ENCODE measurements at regions not wholly inside any gene's neighbourhood (a gene's known extent, or its start where the extent isn't known, plus 50 kb on each side); places are given as distances from the start of the nearest gene placed in this dataset.

DNA sequence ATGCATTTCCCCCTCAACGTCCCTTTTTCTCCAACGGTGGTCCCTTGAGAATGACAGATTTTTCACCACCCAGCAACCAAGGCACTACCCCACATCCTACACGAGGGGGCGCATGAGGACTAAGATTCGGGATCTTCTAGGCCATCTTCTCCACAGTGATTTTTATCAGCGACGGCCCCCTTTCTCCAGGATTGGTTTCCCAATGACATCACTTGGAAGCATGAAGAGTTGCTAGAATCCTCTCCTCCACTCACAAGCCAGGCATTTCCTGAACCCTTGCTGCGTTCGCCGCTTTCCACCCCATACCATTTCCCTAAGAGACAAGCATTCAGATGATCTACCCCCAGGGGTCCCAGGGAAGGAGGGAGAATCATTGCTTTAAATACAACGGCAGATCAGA is 252.0 kb downstream of the HIVEP2 start (continued):
- TF ChIP-seq, protein P1, sequence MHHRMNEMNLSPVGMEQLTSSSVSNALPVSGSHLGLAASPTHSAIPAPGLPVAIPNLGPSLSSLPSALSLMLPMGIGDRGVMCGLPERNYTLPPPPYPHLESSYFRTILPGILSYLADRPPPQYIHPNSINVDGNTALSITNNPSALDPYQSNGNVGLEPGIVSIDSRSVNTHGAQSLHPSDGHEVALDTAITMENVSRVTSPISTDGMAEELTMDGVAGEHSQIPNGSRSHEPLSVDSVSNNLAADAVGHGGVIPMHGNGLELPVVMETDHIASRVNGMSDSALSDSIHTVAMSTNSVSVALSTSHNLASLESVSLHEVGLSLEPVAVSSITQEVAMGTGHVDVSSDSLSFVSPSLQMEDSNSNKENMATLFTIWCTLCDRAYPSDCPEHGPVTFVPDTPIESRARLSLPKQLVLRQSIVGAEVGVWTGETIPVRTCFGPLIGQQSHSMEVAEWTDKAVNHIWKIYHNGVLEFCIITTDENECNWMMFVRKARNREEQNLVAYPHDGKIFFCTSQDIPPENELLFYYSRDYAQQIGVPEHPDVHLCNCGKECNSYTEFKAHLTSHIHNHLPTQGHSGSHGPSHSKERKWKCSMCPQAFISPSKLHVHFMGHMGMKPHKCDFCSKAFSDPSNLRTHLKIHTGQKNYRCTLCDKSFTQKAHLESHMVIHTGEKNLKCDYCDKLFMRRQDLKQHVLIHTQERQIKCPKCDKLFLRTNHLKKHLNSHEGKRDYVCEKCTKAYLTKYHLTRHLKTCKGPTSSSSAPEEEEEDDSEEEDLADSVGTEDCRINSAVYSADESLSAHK (tag by site-specific recombination; IDR thresholded peaks at IDR 0.05), result no peak
- TF ChIP-seq, protein P2, sequence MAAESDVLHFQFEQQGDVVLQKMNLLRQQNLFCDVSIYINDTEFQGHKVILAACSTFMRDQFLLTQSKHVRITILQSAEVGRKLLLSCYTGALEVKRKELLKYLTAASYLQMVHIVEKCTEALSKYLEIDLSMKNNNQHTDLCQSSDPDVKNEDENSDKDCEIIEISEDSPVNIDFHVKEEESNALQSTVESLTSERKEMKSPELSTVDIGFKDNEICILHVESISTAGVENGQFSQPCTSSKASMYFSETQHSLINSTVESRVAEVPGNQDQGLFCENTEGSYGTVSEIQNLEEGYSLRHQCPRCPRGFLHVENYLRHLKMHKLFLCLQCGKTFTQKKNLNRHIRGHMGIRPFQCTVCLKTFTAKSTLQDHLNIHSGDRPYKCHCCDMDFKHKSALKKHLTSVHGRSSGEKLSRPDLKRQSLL (tag by site-specific recombination; IDR thresholded peaks at IDR 0.05), result no peak
- TF ChIP-seq ZNF223 (tag by site-specific recombination; IDR thresholded peaks at IDR 0.05), result no peak
- TF ChIP-seq, protein P3, sequence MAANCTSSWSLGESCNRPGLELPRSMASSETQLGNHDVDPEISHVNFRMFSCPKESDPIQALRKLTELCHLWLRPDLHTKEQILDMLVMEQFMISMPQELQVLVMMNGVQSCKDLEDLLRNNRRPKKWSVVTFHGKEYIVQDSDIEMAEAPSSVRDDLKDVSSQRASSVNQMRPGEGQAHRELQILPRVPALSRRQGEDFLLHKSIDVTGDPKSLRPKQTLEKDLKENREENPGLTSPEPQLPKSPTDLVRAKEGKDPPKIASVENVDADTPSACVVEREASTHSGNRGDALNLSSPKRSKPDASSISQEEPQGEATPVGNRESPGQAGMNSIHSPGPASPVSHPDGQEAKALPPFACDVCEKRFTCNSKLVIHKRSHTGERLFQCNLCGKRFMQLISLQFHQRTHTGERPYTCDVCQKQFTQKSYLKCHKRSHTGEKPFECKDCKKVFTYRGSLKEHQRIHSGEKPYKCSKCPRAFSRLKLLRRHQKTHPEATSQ (tag by site-specific recombination; IDR thresholded peaks at IDR 0.05), result no peak
- TF ChIP-seq YY2 (tag by site-specific recombination; IDR thresholded peaks at IDR 0.05), result no peak
- no peak for TF ChIP-seq FEZF1 (tag by site-specific recombination; IDR thresholded peaks at IDR 0.05)
- TF ChIP-seq ZNF391 (tag by site-specific recombination; IDR thresholded peaks at IDR 0.05; ENCODE audit: borderline replicate concordance, low read depth), result peak; percentile 50; the same call in 1 of the 2 replicates
- TF ChIP-seq, protein P4, sequence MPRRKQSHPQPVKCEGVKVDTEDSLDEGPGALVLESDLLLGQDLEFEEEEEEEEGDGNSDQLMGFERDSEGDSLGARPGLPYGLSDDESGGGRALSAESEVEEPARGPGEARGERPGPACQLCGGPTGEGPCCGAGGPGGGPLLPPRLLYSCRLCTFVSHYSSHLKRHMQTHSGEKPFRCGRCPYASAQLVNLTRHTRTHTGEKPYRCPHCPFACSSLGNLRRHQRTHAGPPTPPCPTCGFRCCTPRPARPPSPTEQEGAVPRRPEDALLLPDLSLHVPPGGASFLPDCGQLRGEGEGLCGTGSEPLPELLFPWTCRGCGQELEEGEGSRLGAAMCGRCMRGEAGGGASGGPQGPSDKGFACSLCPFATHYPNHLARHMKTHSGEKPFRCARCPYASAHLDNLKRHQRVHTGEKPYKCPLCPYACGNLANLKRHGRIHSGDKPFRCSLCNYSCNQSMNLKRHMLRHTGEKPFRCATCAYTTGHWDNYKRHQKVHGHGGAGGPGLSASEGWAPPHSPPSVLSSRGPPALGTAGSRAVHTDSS (tag by site-specific recombination; IDR thresholded peaks at IDR 0.05), result 0 out of 2 replicates have a peak, but pooled peaks have one; percentile 38
- TF ChIP-seq ZNF654 (tag by site-specific recombination; IDR thresholded peaks at IDR 0.05; ENCODE audit: low read depth), result peak; percentile 97
- peak; percentile 75 for TF ChIP-seq IKZF3 (tag by site-specific recombination; IDR thresholded peaks at IDR 0.05)
- TF ChIP-seq, protein P5, sequence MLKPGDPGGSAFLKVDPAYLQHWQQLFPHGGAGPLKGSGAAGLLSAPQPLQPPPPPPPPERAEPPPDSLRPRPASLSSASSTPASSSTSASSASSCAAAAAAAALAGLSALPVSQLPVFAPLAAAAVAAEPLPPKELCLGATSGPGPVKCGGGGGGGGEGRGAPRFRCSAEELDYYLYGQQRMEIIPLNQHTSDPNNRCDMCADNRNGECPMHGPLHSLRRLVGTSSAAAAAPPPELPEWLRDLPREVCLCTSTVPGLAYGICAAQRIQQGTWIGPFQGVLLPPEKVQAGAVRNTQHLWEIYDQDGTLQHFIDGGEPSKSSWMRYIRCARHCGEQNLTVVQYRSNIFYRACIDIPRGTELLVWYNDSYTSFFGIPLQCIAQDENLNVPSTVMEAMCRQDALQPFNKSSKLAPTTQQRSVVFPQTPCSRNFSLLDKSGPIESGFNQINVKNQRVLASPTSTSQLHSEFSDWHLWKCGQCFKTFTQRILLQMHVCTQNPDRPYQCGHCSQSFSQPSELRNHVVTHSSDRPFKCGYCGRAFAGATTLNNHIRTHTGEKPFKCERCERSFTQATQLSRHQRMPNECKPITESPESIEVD (tag by site-specific recombination; IDR thresholded peaks at IDR 0.05), result no peak
- TF ChIP-seq, protein P6, sequence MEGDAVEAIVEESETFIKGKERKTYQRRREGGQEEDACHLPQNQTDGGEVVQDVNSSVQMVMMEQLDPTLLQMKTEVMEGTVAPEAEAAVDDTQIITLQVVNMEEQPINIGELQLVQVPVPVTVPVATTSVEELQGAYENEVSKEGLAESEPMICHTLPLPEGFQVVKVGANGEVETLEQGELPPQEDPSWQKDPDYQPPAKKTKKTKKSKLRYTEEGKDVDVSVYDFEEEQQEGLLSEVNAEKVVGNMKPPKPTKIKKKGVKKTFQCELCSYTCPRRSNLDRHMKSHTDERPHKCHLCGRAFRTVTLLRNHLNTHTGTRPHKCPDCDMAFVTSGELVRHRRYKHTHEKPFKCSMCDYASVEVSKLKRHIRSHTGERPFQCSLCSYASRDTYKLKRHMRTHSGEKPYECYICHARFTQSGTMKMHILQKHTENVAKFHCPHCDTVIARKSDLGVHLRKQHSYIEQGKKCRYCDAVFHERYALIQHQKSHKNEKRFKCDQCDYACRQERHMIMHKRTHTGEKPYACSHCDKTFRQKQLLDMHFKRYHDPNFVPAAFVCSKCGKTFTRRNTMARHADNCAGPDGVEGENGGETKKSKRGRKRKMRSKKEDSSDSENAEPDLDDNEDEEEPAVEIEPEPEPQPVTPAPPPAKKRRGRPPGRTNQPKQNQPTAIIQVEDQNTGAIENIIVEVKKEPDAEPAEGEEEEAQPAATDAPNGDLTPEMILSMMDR (tag by site-specific recombination; IDR thresholded peaks at IDR 0.05), result peak; percentile 81
- TF ChIP-seq KLF7 (tag by site-specific recombination; IDR thresholded peaks at IDR 0.05; ENCODE audit: borderline replicate concordance), result no peak
- peak; percentile 76; the same call in 1 of the 2 replicates for TF ChIP-seq PRDM1 (tag by site-specific recombination; IDR thresholded peaks at IDR 0.05)
- no peak for TF ChIP-seq ZNF830 (tag by site-specific recombination; IDR thresholded peaks at IDR 0.05; ENCODE audit: low read depth)
- no peak for TF ChIP-seq ZNF394 (tag by site-specific recombination; IDR thresholded peaks at IDR 0.05; ENCODE audit: borderline replicate concordance)
- no peak for TF ChIP-seq ZNF266 (tag by site-specific recombination; IDR thresholded peaks at IDR 0.05; ENCODE audit: low read depth)
- no peak for TF ChIP-seq HOXA7 (CRISPR knock-in tag; IDR thresholded peaks at IDR 0.05; ENCODE audit: borderline replicate concordance)
- no peak for TF ChIP-seq ZBTB1 (tag by site-specific recombination; IDR thresholded peaks at IDR 0.05)
- TF ChIP-seq BCL11B (tag by site-specific recombination; IDR thresholded peaks at IDR 0.05; ENCODE audit: low read depth), result no peak
- peak; percentile 68 for TF ChIP-seq ZBTB48 (tag by site-specific recombination; IDR thresholded peaks at IDR 0.05)
- peak; percentile 90 for TF ChIP-seq ZNF2 (tag by site-specific recombination; IDR thresholded peaks at IDR 0.05)
- TF ChIP-seq, protein P7, sequence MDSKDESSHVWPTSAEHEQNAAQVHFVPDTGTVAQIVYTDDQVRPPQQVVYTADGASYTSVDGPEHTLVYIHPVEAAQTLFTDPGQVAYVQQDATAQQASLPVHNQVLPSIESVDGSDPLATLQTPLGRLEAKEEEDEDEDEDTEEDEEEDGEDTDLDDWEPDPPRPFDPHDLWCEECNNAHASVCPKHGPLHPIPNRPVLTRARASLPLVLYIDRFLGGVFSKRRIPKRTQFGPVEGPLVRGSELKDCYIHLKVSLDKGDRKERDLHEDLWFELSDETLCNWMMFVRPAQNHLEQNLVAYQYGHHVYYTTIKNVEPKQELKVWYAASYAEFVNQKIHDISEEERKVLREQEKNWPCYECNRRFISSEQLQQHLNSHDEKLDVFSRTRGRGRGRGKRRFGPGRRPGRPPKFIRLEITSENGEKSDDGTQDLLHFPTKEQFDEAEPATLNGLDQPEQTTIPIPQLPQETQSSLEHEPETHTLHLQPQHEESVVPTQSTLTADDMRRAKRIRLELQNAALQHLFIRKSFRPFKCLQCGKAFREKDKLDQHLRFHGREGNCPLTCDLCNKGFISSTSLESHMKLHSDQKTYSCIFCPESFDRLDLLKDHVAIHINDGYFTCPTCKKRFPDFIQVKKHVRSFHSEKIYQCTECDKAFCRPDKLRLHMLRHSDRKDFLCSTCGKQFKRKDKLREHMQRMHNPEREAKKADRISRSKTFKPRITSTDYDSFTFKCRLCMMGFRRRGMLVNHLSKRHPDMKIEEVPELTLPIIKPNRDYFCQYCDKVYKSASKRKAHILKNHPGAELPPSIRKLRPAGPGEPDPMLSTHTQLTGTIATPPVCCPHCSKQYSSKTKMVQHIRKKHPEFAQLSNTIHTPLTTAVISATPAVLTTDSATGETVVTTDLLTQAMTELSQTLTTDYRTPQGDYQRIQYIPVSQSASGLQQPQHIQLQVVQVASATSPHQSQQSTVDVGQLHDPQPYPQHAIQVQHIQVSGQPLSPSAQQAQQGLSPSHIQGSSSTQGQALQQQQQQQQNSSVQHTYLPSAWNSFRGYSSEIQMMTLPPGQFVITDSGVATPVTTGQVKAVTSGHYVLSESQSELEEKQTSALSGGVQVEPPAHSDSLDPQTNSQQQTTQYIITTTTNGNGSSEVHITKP (tag by site-specific recombination; IDR thresholded peaks at IDR 0.05), result 0 out of 2 replicates have a peak, but pooled peaks have one; percentile 27
- TF ChIP-seq ZNF48 (tag by site-specific recombination; IDR thresholded peaks at IDR 0.05), result no peak
- TF ChIP-seq, protein P8, sequence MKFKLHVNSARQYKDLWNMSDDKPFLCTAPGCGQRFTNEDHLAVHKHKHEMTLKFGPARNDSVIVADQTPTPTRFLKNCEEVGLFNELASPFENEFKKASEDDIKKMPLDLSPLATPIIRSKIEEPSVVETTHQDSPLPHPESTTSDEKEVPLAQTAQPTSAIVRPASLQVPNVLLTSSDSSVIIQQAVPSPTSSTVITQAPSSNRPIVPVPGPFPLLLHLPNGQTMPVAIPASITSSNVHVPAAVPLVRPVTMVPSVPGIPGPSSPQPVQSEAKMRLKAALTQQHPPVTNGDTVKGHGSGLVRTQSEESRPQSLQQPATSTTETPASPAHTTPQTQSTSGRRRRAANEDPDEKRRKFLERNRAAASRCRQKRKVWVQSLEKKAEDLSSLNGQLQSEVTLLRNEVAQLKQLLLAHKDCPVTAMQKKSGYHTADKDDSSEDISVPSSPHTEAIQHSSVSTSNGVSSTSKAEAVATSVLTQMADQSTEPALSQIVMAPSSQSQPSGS (tag by site-specific recombination; IDR thresholded peaks at IDR 0.05; ENCODE audit: low read depth), result peak; percentile 90

Data from HEK293 (cell line).